Activated CD4-positive, alpha-beta T cell treated with anti-CD3 and anti-CD28 coated beads, Interleukin-2, amount 10 ng/mL, durations not matched to agents 7 days and 5 days (primary cell): ENCODE measurements at regions not wholly inside any gene's neighbourhood (a gene's known extent, or its start where the extent isn't known, plus 50 kb on each side); places are given as distances from the start of the nearest gene placed in this dataset.

Experiments used
- CTCF ChIA-PET: fragments of 350-600 bp; sonication (Branson Sonifier 250); formaldehyde crosslinking; loops from one replicate; lab custom pipeline; 2021; ENCODE audit warnings: antibody characterized with exemption; lab: Charles Lee
- POLR2A ChIA-PET: fragments of 350-600 bp; sonication (Branson Sonifier 250); formaldehyde crosslinking; loops from one replicate; lab custom pipeline; 2021; ENCODE audit warnings: antibody characterized with exemption; lab: Charles Lee
- DNase-seq: peaks from one replicate; pipeline ENCODE4 v3.0.0-alpha.2; 2020
- H3K27ac Mint-ChIP-seq: one replicate; pipeline ENCODE4 v1.8.0; 2021; ENCODE audit warnings: mild to moderate bottlenecking, moderate library complexity, mixed read lengths
- H3K27me3 Mint-ChIP-seq: one replicate; pipeline ENCODE4 v1.8.0; 2021; ENCODE audit warnings: mixed read lengths
- H3K36me3 Mint-ChIP-seq: one replicate; pipeline ENCODE4 v1.8.0; 2021; ENCODE audit warnings: low read depth, mixed read lengths
- H3K4me1 Mint-ChIP-seq: one replicate; pipeline ENCODE4 v1.8.0; 2021; ENCODE audit warnings: mixed read lengths
- H3K4me3 Mint-ChIP-seq: one replicate; pipeline ENCODE4 v1.8.0; 2021; ENCODE audit warnings: mild to moderate bottlenecking, moderate library complexity, mixed read lengths
- H3K9me3 Mint-ChIP-seq: one replicate; pipeline ENCODE4 v1.8.0; 2021; ENCODE audit warnings: mixed read lengths

DNA sequence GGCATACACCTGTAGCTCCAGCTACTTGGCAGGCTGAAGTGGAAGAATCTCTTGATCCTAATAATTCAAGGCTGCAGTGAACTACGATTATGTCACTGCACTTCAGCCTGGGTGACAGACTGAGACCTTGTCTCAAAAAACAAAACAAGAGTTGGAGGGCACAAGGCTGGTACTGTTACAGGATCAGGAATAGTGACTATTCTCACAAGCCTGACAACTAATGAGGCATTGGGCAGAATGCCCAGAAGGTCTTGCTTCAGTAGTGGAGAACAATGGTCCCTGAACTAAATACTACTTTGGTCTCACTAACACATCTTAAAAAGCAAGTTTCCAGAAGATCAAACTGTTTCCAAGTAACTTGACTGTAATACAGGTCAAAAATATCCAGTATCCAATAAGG is 182.9 kb upstream of the RFX3 start:
- H3K4me1 Mint-ChIP-seq = no peaks in the 10 kb centered on the region
- CTCF ChIA-PET = no interaction called here

DNA sequence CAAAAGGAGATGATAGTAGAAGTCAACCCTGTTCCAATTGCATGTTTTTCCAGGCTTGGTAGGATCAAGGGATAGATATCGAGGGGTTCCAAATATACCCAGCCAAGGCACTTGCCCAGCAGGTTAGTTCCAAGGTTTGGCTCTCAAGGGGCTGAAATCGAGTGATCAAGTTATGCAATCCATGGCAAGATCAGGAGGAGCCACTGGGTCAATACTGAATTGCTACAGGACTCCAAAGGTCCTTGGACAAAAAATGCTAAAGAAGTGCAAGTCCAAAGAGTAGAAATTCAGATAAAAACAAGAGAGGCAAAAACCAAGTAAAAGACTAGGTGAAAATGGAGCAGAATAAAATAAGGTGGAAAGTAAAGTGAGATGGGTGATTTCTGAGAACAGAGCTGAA is 179.1 kb upstream of the RFX3 start:
- DNase-seq = no peak
- H3K4me1 Mint-ChIP-seq = no peaks in the 10 kb centered on the region
- no peak overlapping the region for H3K27ac Mint-ChIP-seq
- H3K27me3 Mint-ChIP-seq = peaks cover 2% of the 10 kb centered on the region
- no peak overlapping the region for H3K4me3 Mint-ChIP-seq
- no peaks in the 10 kb centered on the region for H3K9me3 Mint-ChIP-seq
- no peaks in the 10 kb centered on the region for H3K36me3 Mint-ChIP-seq
- ChIA-PET CTCF (no interaction called here), POLR2A (no interaction called here)

More for the DNA sequence above, 182.9 kb upstream of the RFX3 start:
- DNase-seq = no peak
- H3K27me3 Mint-ChIP-seq = peaks cover 2% of the 10 kb centered on the region
- H3K9me3 Mint-ChIP-seq = no peaks in the 10 kb centered on the region
- POLR2A ChIA-PET = no interaction called here
- no peak overlapping the region for H3K27ac Mint-ChIP-seq
- no peak overlapping the region for H3K4me3 Mint-ChIP-seq
- no peaks in the 10 kb centered on the region for H3K36me3 Mint-ChIP-seq

DNA sequence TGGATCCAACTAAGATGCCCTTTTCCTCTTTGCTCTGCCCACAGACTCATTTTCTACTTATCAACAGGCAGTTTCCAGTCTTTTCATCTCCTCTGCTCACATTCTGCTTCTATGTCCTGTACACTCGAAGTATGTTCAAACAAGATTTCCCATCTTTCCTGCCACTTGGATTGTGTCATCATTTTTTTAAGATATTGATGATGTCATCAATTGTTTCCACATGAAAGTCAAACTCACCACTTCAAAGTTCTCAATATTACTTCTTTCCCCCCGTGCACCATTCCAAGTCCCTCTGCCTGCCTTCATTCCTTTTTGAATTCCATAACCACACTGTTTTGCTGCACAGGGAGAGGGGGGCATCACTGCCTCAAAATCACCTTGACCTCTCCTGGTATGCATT is 175.0 kb upstream of the RFX3 start:
- no peaks in the 10 kb centered on the region for H3K4me1 Mint-ChIP-seq
- CTCF ChIA-PET = no interaction called here
- no peak overlapping the region for H3K27ac Mint-ChIP-seq
- H3K9me3 Mint-ChIP-seq = no peaks in the 10 kb centered on the region
- POLR2A ChIA-PET = no interaction called here
- H3K4me3 Mint-ChIP-seq = no peak overlapping the region
- peaks cover 7% of the 10 kb centered on the region for H3K27me3 Mint-ChIP-seq
- no peak for DNase-seq
- no peaks in the 10 kb centered on the region for H3K36me3 Mint-ChIP-seq

DNA sequence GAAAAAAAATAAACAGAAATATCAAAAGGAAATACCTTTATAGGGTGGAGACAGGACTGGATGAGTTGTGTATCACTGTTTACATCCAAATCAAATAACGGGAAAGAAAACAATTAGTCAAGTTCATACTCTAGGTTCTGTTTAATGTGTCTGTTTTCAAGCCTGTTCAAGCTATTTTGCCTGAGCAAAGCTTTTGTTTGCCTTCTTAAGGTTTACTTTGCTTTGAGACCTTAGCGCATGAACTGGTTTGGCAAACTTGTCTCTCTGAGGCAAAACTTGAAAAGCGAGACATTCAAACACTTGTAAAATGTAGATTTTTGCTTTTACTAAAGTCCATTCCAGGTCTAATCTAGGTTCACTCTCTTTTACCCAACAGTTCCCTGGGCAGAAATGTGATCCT is 174.1 kb upstream of the RFX3 start:
- DNase-seq = no peak
- Mint-ChIP-seq H3K27me3 (peaks cover 7% of the 10 kb centered on the region), H3K9me3 (no peaks in the 10 kb centered on the region), H3K36me3 (no peaks in the 10 kb centered on the region), H3K27ac (no peak overlapping the region), H3K4me3 (no peak overlapping the region), H3K4me1 (no peaks in the 10 kb centered on the region)
- ChIA-PET CTCF (interaction anchor here (0.6 kb wide), 1 partner anchor 8 kb away, joined by 3 read pairs; no protein-coding TSS in a partner anchor), POLR2A (no interaction called here)

DNA sequence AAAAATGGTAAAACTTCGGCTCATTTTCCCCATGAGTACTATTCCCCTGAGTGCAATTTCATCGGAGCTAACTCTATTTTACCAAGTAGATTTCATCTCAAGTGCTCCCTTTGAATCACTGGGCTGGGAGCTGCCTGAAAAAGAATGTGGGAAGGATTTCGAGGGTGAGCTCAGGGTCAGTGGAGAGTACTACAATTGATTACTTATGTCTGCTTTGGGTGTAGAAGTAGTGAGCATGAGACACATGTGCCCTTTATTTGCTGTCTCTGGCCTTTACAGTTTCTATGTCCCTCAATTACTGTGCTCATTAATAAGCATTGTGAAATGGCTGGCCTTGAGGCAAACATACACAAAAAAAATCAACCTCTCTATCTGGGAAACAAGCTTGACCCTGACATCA is 172.7 kb upstream of the RFX3 start:
- ChIA-PET CTCF (interaction anchor here (0.6 to 1.1 kb wide), 2 partner anchors 8 to 738 kb away, joined by 3 to 4 read pairs; no protein-coding TSS in a partner anchor), POLR2A (no interaction called here)
- no peaks in the 10 kb centered on the region for H3K4me1 Mint-ChIP-seq
- H3K27ac Mint-ChIP-seq = no peak overlapping the region
- no peaks in the 10 kb centered on the region for H3K9me3 Mint-ChIP-seq
- H3K36me3 Mint-ChIP-seq = no peaks in the 10 kb centered on the region
- H3K4me3 Mint-ChIP-seq = no peak overlapping the region
- no peak for DNase-seq
- H3K27me3 Mint-ChIP-seq = peaks cover 7% of the 10 kb centered on the region

DNA sequence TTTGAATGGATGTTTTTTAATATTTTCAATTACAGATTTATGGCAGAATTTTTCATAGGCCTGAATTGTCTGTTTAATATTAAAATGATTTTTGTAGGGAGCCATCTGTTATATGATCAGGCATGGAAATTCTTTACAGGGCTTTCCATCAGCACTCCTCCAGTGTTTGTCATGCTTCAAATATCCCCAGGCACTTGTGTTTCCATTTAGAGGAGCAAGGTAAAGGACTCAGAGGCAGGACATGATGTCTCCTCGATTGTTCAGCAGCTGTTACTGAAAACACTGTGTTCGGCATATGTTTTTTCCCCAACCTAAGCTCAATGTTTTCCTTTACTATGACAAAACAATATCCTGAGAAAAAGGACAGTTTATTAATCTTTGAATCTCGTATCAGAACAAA is 172.3 kb upstream of the RFX3 start:
- H3K4me1 Mint-ChIP-seq = no peaks in the 10 kb centered on the region
- H3K36me3 Mint-ChIP-seq = no peaks in the 10 kb centered on the region
- CTCF ChIA-PET = interaction anchor here (0.6 kb wide), 1 partner anchor 738 kb away, joined by 4 read pairs; no protein-coding TSS in a partner anchor
- H3K27ac Mint-ChIP-seq = no peak overlapping the region
- H3K27me3 Mint-ChIP-seq = peaks cover 7% of the 10 kb centered on the region
- POLR2A ChIA-PET = no interaction called here
- DNase-seq = no peak
- no peak overlapping the region for H3K4me3 Mint-ChIP-seq
- no peaks in the 10 kb centered on the region for H3K9me3 Mint-ChIP-seq

DNA sequence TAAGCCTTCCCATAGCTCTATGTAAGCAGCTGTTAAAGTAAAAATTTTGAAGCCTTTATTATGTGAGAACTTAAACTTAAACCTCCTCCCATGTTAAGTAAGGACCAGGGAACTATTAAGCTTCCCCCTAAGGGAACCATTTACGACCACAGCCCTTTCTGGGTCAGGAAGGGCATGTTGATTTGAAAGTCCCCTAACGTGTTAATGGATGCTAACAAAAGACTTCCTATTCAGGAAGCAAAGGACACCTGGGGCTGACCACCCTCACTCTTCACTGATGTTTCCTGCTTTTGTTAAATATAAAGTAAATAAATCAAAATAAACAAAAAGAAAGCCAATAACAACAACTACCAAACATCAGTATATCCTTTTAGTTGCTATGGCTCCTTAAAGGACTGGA is 170.6 kb upstream of the RFX3 start:
- no peak overlapping the region for H3K27ac Mint-ChIP-seq
- no peak overlapping the region for H3K4me3 Mint-ChIP-seq
- ChIA-PET POLR2A (no interaction called here), CTCF (no interaction called here)
- H3K9me3 Mint-ChIP-seq = no peaks in the 10 kb centered on the region
- DNase-seq = no peak
- no peaks in the 10 kb centered on the region for H3K36me3 Mint-ChIP-seq
- no peaks in the 10 kb centered on the region for H3K4me1 Mint-ChIP-seq
- peaks cover 6% of the 10 kb centered on the region for H3K27me3 Mint-ChIP-seq

DNA sequence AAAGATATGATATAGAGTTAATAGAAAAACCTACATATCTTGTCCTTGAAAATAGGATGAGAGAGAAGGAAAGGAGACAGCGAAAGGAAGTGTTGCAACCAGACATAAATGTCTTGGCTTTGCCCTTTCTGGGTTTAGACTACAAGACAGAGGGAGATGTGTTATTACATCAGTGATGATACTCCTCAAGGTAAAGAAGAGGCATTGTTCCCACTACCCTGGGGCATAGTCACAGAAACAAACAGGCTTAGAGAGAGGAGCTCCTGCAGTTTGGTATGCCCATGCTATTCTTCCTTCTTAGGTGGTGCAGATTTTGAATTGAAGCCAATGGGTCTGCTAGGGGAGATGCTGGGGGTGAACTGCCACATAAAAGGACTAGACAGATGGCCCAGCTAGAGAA is 166.8 kb upstream of the RFX3 start:
- H3K36me3 Mint-ChIP-seq = no peaks in the 10 kb centered on the region
- H3K4me1 Mint-ChIP-seq = no peaks in the 10 kb centered on the region
- H3K27me3 Mint-ChIP-seq = peaks cover 3% of the 10 kb centered on the region
- no peaks in the 10 kb centered on the region for H3K9me3 Mint-ChIP-seq
- CTCF ChIA-PET = interaction anchor here (0.7 kb wide), 1 partner anchor 476 kb away, joined by 3 read pairs; no protein-coding TSS in a partner anchor
- no peak overlapping the region for H3K4me3 Mint-ChIP-seq
- H3K27ac Mint-ChIP-seq = no peak overlapping the region
- no peak for DNase-seq
- POLR2A ChIA-PET = no interaction called here

DNA sequence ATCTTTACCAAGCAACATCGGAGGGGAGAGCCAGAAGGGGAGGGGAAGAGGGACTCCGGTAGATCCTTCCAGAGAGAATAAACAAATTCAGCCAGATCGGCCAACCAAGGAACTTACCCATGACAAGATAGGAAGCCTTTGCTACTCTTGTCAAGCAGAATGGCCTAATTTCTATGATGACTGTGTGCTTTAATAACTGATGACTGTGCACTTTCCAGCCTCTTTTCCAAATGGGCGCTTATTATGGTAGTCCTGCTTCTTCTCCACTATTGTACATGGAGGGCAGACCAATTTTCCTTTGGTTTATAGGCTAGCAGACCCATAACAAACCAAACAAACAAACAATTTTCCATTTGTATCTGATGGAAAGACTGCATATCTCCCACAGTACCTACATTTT is 163.8 kb upstream of the RFX3 start:
- H3K27me3 Mint-ChIP-seq = no peaks in the 10 kb centered on the region
- POLR2A ChIA-PET = no interaction called here
- no peaks in the 10 kb centered on the region for H3K9me3 Mint-ChIP-seq
- CTCF ChIA-PET = no interaction called here
- H3K27ac Mint-ChIP-seq = no peak overlapping the region
- DNase-seq = no peak
- H3K4me3 Mint-ChIP-seq = no peak overlapping the region
- peaks cover 2% of the 10 kb centered on the region for H3K36me3 Mint-ChIP-seq
- no peaks in the 10 kb centered on the region for H3K4me1 Mint-ChIP-seq

DNA sequence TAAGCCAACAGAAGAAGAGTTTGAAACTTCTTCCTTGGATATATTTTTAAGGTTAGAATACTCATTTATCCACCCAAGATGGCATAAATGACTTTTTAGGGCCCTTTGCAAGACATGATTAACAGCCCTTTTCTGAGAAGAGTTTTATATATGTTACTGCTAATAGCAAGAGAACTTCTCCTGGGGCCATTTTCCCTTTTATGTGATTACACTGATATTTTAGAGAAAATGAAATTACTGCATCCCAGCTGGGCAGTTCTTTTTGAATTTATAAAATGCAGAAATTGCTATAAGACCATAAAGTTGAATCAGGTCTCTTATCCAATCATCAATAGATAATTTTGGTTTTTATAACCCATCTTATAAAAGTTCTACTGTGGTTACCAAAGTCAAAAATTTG is 161.3 kb upstream of the RFX3 start:
- H3K9me3 Mint-ChIP-seq = no peaks in the 10 kb centered on the region
- H3K4me1 Mint-ChIP-seq = no peaks in the 10 kb centered on the region
- CTCF ChIA-PET = no interaction called here
- no peak for DNase-seq
- no peaks in the 10 kb centered on the region for H3K27me3 Mint-ChIP-seq
- POLR2A ChIA-PET = no interaction called here
- H3K27ac Mint-ChIP-seq = no peak overlapping the region
- no peak overlapping the region for H3K4me3 Mint-ChIP-seq
- peaks cover 2% of the 10 kb centered on the region for H3K36me3 Mint-ChIP-seq

DNA sequence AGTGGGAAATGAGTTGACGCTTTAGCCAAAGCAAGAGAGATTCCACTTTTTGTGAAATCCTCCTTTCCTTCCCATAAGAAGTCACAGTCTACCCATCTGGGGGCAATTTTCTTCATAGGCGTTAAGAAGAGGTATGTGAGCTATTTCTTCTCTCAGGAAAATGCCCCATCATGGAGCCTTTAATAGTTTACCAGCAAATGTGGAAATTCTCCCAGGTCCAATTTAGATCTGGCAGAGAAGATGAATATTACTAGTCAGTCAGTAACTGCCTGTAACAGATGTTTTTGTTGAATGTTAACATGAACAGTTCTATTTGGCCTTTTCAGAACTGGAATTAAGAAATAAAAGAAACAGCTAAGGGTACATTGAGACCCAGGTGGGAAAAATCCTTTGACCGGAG is 156.4 kb upstream of the RFX3 start:
- Mint-ChIP-seq H3K36me3 (peaks cover 2% of the 10 kb centered on the region), H3K27ac (no peak overlapping the region), H3K4me3 (no peak overlapping the region), H3K4me1 (no peaks in the 10 kb centered on the region), H3K9me3 (no peaks in the 10 kb centered on the region), H3K27me3 (no peaks in the 10 kb centered on the region)
- DNase-seq = no peak
- ChIA-PET POLR2A (no interaction called here), CTCF (no interaction called here)

DNA sequence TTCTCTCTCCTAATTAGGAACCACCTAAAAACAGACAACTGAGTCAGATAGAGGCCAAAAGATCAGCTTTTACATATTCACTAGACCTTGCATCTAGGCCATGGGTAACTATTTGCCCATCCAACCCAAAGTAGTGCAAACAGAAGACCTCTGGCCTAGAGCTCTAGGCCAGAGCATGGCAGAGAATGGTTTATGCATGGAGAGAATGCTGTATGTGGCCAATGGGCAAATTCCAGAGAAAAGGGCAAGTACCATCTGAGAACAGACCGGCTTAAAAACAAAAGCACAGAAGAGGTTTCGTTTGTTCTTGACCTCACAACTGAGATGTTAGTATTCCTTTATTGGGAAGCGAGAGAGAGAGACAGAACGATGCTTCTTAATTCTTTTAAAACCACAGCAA is 151.7 kb upstream of the RFX3 start:
- H3K27me3 Mint-ChIP-seq = no peaks in the 10 kb centered on the region
- POLR2A ChIA-PET = no interaction called here
- peaks cover 7% of the 10 kb centered on the region for H3K36me3 Mint-ChIP-seq
- H3K4me3 Mint-ChIP-seq = no peak overlapping the region
- no peak overlapping the region for H3K27ac Mint-ChIP-seq
- CTCF ChIA-PET = no interaction called here
- H3K9me3 Mint-ChIP-seq = no peaks in the 10 kb centered on the region
- DNase-seq = no peak
- H3K4me1 Mint-ChIP-seq = no peaks in the 10 kb centered on the region

DNA sequence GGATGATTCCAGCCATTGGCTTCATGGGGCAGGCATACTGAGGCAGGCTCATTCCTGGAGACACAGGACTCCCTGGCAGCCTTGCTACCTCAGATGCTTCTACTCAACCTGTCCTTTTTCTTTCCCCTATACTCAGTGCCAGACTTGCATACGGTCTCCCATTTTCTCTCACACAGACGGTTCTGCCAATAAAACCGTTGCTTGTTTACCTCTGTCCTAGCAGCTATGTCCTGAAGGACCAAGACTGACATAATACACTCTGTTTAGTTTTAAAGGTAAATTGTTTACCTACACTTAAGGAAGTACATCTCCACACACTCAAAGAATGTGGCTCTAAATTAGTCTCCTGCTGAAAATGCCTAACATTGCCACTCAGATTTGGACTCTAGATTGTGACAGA is 151.0 kb upstream of the RFX3 start:
- Mint-ChIP-seq H3K9me3 (no peaks in the 10 kb centered on the region), H3K27me3 (no peaks in the 10 kb centered on the region), H3K4me1 (no peaks in the 10 kb centered on the region), H3K36me3 (peaks cover 7% of the 10 kb centered on the region), H3K27ac (no peak overlapping the region), H3K4me3 (no peak overlapping the region)
- CTCF ChIA-PET = no interaction called here
- POLR2A ChIA-PET = no interaction called here
- DNase-seq = no peak

DNA sequence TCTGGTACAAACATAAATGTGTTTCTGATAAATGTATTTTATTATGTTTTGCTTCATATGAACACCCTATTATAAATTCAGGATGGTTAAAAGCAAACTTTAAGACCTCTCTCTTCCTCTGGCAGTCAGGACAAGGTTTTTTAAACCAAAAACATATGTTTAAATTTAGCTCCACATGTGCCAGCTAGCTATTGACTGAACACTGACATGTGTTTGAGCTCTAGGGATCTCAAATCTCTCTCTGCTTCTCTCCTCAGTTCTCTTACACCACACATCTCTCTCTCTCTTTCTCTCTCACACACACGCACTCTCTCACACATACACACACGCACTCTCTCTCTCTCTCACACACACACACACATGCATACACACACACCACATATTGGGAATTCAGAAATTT is 150.1 kb upstream of the RFX3 start:
- no peak overlapping the region for H3K27ac Mint-ChIP-seq
- H3K4me1 Mint-ChIP-seq = no peaks in the 10 kb centered on the region
- CTCF ChIA-PET = no interaction called here
- POLR2A ChIA-PET = no interaction called here
- no peak overlapping the region for H3K4me3 Mint-ChIP-seq
- no peaks in the 10 kb centered on the region for H3K27me3 Mint-ChIP-seq
- peaks cover 7% of the 10 kb centered on the region for H3K36me3 Mint-ChIP-seq
- no peak for DNase-seq
- H3K9me3 Mint-ChIP-seq = no peaks in the 10 kb centered on the region
